GM21526 (cell line): ENCODE measurements at regions not wholly inside any gene's neighbourhood (a gene's known extent, or its start where the extent isn't known, plus 50 kb on each side); places are given as distances from the start of the nearest gene placed in this dataset.
"Not testable (repeated sequence)": the region's sequence is repeated elsewhere in the genome, so short reads cannot be mapped to it uniquely, and the experiment has no call there.

Experiments used
- ATAC-seq: cut with Tn5 transposase; IDR thresholded peaks from one replicate; pipeline ENCODE4 v1.9.1; 2021; ENCODE audit warnings: moderate library complexity; ENCODE audit not compliant: unreplicated experiment, low FRiP score

DNA sequence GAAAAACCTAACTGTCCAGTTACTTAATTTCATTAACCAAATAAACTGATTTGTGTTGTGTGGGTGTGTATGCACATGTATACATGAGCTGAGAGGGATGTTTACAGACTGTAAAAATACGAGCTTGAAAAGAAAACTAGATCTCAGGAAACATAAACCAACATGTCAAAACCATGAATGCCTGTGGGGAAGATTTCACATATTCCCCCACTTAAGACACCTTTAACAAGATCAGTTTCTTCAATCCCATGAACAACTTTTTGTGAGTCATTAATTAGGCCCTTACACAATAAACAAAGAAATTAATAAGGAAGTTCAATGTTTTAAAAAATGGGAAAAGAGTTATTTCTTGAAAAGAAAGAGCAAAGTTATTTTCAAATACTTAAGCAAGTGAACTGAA, 170.8 kb downstream of the ZNF674 start:
- ATAC-seq = no peak

DNA sequence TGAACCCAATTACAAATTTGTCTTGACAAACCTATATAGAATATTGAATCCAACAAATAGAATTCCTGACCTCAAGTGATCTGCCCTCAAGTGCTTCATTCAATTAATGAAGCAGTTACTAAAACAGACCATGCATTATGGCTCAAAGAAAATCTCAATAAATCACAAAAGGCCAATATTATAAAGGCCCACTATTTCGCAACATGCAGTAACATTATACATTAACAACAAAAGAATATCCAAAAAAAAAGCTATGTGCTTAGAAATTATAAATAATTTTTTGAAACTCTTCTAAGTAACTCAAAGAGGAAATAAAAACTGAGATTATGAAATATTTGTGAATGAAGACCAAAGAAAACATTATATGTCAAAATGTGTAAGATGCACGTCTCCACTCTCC, 177.7 kb downstream of the ZNF674 start:
- ATAC-seq = no peak

DNA sequence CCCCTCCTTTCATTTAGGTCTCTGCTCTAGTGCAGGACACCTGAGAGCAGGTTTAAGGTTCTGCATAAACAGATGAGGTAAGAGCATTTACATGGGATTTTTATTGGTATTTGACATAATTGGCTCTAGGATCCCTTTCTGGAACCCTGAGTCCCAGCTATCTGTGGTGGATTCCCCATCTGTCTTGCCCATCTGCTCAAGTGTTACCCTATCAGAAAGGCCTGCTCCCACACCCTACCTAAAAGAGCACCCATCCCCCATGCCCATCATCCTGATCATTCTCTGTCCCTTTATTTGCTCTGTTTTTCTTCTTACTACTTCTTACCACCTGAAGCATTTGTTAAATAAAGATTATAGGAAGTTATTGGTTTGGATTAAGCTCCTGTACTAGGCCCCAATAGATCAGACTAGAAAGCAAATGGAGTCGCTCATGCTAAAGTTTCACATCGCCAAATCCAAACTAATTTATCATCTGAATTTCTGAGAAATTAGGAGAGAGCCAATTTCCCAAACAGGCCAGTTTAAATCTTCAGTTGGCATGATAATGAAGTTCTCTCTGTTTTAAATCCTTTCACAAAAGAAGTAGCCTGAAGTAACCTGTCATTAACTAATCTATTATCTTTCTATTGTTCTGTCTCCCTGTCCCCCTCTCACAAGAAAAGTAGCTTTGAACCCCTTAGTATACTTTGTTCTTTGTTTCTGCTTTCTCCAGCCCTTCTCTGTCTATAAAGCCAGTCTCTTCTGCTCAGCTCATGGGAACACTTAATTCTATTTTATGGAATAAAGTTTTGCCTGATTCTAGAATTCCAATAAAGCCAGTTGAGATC, 178.6 kb downstream of the ZNF674 start:
- ATAC-seq = no peak

DNA sequence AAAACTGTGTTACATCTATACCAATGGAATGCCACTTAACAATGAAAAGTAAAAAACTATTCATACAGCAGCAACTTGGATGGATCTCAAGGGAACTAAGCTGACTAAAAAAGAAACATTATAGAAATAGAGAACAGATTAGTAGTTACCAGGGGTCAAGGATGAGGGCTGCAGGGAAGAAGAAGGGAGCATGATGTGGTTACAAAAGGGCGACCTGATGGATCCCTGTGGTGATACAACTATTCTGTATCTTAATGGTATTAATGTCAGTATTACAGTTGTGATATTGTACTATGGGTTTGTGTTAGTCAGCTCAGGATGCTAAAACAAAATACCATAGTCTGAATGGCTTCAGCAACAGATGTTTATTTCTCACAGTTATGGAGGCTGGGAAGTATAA, 190.7 kb downstream of the ZNF674 start:
- no peak for ATAC-seq

DNA sequence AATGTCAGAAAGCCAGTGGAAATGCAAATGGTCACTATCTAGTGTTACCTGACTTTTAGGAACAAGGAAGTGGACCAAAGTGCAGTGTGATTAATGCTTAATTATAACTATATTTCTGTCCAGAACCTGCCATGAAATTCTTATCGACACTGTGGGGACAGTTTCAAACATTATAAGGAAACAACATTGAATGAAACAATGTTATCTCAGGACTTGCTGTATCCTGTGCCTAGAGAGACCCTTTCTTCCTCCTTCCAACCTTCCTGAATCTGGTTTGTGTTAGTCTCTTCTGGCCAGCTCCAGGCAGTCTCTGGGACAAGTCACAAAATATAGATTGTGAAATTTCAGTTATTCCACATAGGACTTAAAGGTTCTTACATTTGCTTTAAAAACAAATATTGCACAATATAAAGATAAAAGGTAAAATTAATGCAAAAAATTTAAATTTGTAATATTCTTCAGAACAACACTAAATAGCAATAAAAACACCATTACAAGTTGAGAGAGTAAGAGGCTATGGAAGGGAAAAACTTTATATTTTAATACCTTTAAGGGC, 203.4 kb downstream of the ZNF674 start:
- ATAC-seq = no peak

DNA sequence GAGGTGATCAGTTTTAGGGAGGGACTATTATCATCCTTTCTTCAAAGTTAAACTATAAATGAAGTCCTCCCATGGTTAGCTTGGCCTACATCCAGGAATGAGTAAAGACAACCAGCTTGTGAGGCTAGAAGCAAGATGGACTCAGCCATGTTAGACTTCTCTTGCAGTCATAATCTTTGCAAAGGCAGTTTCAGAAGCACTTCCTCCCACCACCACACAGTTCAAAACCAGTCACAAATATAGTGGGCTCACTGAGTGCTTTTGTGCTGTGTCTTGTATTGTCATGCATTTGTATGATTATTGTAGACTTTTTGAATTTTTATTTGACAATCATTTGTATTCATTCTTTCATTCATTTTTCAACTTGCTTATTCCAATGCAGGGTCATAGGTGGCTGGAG, 204.5 kb downstream of the ZNF674 start:
- no peak for ATAC-seq

DNA sequence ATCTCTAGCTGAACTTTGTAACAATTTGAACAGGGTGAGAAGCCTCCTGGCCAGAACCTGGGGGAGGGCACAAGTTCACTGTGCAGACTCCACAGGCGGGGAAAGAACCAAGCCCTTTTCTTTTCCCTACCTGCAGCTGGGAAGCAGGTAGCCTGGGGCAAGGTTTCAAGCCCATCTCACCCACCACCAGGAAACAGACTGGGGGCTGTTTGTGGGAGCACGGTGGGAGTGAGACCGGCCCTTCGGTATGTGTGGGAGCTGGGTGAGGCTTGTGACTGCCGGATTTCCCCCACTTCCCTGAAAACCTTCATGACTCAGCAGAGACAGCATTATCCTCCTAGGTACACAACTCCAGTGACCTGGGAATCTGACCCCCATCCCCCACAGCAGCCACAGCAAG, 211.7 kb downstream of the ZNF674 start:
- ATAC-seq = no peak

DNA sequence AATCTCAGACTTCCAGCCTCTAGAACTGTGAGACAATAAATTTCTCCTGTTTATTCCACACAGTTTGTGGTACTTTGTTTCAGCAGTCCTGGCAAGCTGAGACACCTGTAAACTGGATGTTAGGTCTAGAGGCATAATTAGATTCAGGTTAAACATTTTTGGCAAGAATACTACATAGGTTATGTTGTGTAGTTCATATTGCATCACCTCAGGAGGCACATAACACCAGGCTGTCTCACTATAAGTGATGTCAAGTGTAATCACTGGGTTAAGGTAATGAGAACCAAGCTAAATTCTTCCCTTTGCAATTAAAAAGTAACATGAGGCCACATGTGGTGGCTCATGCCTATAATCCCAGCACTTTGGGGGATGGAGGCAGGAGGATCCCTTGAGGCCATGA, 214.2 kb downstream of the ZNF674 start:
- no peak for ATAC-seq

DNA sequence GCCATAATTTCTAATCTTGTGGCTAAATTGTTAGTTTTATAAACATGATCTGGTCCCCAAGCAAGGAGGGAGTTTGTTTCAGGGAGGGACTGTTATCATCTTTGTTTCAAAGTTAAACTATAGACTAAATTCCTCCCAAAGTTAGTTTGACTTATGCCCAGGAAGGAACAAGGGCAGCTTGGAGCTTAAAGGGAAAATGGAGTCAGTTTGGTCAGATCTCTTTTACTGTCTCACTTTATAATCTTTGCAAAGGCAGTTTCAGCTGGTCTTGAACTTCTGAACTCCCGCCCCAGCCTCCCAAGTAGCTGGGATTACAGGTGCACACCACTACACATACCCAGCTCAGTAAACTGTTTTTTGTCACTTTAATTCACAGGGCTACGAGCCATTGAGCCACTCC, 214.7 kb downstream of the ZNF674 start:
- no peak for ATAC-seq

DNA sequence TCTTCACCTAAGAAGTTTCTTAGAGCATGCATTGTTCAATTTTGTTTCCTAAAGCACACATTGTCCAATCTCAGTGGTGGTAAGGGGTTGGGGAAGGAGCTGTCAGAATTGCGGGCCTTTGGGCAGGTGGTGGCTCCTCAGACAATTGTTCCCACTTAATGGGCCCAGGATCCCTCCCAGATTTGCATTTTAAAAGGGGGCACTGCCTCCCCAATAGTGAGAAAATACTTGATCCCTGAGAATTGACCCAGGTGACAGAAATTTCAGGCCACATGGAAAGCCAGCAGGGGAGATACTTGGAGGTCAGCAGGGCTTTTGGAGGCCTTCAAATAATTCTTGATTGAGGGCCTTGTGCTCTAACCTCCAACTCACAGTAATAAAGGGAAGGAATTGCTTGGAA, 217.1 kb downstream of the ZNF674 start:
- ATAC-seq = no peak

DNA sequence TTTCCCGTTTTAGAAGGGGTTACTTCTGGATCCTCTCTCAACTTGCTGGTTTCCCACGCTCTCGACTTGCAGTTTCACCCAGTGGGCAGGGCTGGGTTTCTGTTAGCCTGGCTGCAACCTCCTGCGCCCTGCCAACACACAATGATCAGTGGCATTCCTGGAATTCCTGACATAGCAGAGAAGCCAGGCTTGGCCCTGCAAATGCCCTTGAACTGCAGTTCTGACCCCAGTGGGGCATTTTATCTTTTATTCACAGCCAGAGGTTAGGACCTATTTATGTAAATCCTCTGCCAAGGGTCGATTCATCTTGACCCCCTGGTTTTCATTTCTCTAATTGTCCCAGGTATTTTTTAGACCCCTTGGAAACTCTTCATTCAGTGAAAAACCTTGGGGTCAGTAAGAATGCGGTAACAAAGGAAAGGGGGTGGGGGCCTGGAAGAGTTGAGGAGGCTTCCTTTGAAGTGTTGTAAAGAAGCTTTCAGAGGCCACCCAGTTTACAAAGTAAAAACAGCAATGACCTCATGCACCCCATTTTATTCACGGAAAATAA, 217.6 kb downstream of the ZNF674 start:
- ATAC-seq = no peak

DNA sequence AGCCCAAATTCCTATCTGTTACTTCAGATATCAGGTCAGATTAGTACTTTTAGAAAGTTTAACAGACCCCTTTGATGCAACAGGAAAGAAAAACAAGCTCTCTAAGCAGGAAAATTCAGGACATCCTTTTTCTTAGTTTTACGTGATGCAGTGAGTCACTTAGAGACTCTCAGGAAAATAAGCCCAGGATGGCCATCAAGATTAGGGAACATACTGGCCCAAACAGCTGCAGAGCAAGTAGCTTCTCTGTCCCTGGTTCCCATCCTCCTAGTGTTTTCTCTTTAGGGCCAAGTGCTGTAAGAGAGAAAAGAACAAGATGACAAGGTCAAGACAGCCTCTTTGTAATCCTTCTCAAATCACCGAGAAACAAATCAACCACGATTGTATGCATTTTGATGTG, 219.1 kb downstream of the ZNF674 start:
- no peak for ATAC-seq

DNA sequence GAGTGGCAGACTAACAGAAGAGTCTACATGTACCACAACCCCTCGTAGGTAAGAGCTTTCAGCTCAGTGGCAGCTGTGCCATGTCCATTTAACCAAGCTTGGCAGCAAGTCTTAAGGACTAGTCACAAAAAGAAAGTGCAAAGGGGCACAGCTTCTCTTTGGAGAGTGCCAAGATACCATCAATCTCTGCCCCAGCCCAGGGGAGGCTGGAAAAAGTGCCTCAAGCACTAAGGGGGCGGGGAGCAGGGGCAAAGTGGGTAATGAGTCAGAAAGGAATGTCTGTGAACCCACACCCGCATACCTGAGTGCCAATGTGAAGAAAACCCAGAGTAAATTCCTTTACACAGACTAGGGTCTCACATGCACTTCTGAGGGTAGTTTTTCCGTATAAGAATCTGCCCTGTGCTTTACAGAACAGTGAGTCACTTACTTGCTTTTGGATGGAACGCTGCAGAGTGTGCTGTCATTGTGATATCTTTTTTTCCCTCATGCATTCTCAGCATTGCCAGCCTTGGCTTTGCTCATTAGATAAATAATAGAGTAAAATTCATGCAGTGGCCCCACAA, 219.8 kb downstream of the ZNF674 start:
- no peak for ATAC-seq

DNA sequence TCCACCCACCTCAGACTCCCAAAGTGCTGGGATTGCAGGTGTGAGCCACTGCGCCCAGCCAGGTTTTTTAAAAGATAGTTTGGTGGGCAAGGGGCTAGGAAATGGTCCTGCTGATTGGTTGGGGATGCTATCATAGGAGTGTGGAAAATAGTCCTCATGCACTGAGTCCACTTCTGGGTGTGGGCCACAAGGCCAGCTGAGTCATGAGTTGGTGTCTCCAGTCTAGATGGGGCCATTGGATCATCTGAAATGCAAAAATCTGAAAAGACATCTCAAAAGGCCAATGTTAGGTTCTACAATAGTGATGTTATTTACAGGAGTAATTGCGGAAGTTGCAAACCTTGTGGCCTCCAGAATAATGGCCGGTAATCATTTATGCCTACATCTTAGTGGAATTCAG, 221.1 kb downstream of the ZNF674 start:
- ATAC-seq = no peak

DNA sequence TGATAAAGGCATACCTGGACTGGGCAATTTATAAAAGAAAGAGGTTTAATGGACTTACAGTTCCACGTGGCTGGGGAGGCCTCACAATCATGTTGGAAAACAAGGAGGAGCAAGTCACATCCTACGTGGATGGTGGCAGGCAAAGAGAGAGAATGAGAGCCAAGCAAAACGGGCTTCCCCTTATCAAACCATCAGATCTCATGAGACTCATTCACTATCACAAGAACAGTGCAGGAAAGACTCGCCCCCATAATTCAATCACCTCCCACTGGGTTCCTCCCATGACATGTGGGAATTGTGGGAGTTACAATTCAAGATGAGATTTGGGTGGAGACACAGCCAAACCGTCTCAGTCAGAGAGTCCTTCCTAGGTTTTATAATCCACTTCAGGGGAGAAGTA, 222.3 kb downstream of the ZNF674 start:
- not testable (repeated sequence) for ATAC-seq

DNA sequence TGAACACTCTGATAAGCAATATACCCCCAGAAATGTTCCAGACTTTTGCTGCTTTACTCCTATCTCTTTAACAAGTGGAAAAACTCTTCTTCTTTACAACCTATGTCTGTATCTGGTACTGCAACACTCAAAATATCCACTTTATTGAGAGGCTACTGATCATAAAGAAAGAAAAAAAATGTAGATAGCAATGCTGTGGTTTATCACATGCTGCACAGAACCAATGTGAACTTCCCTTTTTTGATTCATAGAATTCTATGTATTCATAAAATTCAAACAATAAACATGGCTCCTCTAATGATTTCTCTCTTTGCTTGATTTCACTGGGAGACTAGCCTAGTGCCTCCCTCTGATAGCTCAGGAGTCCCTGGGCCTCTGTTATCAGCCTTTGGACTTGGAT, 223.5 kb downstream of the ZNF674 start:
- ATAC-seq = no peak

DNA sequence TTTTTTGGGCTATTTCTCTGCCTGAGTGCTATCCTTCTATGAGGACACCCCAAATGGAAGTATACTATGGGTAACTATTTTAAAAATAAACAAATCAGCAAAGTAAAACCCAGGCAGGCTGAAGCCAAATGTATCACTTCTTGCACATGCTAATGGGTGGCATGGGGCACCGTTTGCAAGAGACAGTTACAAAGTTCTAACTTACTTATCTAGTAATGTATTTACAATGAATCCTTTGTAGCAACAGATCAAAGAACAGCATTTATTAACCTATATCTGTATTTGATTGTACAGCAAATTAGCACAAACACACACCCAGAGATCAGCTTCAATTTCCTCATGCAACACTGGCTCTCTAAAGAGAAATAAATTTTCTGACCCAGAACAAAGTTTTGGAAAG, 225.5 kb downstream of the ZNF674 start:
- ATAC-seq = no peak

DNA sequence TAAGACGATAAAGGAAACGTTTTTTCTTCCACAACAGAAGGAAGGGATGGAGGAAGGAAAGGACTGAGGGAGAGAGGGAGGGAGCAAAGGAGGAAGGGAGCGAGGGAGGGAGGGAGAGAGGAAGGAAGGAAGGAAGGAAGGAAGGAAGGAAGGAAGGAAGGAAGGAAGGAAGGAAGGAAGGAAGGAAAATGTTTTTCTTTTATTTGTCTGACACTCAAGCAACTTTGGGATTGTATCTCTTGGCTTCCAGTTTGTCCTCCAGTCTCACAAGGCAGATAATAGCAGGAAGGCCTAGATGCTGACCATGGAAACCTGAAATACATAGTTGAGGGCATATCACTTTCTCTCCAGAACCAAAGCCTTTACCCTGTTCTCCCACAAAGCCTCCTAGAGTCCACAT, 226.7 kb downstream of the ZNF674 start:
- no peak for ATAC-seq

DNA sequence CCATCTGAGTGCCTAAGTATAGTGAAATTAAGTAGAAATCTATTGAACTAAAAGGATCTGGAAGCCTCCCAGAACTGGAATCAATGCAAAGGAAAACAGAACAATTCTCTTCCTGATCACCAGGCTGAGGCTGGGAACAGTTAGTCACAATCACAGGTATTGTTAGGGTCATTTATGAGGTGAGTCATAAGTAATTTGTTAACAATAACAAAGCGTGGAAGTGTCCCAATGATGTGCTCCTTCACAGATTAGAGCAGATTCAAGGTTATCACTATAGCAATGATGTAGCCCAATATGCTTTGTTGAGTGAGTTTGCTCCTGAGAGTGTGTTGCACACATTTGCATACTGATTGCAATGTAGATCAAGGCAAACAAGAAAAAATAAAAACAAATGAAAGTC, 228.1 kb downstream of the ZNF674 start:
- ATAC-seq = no peak

DNA sequence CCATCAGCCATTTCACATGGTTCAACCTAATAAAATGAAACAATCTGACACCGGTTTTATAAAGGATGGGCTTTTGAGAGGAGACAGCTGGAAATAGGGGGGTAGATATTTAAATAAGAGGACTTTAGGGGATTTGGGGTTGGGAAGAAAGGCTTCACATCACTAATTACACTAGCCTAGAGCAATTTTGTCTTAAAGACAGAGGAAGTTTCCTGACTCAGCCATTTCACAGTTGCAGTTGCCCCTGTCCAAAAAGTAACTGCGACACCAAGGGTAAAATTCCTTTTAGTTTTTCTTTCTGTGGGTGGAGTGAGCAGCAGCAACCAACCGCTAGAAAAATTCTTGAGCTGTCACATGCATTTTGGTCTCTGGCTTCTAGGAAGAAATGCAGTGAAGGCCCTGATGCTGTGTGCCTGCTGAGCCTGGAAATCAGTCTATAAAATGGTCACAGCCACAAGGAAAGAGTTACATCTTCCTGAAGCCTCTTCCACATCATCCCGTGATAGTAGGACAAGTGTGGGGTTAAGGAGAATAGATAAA, 233.6 kb downstream of the ZNF674 start:
- ATAC-seq = no peak

DNA sequence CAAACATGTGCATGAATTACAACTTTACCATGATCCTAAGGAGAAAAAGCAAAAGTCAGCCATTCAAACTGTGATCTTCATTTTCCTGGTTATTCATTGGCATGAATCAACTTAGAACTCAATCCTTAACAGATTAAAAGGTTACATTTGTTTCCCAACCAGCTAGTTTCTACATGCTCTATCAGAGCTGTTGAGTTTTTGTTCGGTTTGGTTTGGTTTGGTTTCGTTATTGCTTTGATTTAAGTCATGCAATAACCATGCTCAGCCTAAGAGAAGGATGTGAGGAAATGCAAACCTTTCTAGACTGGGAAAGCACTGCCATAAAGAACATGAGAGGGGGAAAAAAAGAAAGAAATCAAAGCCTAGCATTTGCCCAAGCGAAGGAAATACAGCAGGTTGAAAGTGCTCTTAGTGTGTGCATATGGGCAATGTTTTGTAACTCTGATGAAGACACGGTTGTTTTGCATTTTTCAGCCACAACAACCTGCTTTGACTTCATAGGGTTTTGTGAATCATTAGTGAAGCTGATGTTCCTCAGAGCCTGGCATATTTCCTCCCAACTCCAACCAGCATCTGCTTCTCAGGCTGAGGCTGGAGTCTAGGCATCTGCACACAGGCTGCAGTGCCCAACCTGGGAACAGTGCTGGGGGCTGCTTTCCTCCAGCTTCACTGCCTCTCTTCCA, 234.3 kb downstream of the ZNF674 start:
- no peak for ATAC-seq
